ENCODE measurements at regions not wholly inside any gene's neighbourhood (a gene's known extent, or its start where the extent isn't known, plus 50 kb on each side); places are given as distances from the start of the nearest gene placed in this dataset.

- DNase-seq (ENCODE audit: low read depth) = no peak
Measured at GRCh38 chr2:12795851-12796250, 79.1 kb downstream of the TRIB2 start.

- no peak for DNase-seq (ENCODE audit: low read depth)
Measured at GRCh38 chr2:12796657-12797056, 79.9 kb downstream of the TRIB2 start.

DNA sequence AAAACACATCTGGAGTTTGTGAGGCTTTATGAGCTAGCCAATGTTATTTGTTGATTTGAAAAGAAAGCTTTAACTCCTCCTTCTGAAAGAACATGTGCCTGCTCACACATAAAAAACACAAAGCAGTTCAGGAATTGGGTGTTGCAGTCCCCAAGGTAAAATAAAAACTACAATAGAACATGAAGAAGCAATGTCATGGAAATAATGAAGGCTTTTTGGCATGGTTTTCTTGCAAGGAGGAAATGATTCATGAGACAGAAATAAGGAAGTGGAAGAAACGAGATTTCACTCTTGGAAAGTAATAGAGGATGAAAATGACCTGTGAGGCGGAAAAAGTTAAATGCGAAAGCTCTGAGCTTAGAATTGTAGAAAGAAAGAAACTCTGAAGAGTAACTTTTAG, 81.1 kb downstream of the TRIB2 start:
- no peak for DNase-seq (ENCODE audit: low read depth)

GRCh38 chr2:12803607-12804006, 86.9 kb downstream of the TRIB2 start:
- DNase-seq (ENCODE audit: low read depth) = no peak

DNA sequence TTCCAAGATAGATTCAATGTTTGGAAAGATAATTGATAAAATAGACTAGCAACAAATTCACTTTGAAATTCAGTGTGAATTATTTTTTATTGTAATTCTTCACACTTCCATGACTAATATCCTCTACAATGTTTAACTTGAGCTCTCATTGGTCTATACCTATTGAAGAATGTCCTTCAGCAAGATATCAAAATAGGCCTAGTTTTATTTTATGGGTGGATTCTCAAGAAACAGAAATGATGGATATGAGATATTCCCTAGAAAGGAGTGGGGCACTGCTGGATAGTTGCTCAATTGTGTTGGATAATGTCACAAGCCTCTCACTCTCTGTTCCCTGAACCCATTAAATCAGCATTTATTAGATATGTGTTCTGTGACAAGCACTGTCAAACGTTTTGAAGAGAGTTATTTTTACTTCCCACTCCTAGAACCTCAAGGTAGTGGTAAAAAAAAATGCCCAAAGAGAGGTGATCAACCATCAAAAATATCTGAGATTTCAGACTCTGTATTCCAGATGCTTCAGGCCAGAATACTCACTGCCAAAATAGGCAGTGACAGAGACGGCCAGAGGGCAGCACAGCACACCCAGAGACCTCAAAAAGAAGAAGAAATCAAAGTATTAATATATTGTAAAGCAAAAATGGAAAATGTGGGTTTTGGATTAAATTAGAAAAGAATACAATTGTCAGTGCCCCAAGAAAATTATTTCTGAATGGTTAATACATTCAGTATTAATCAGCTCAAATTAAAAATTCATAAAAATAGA, 87.5 kb downstream of the TRIB2 start:
- no peak for DNase-seq (ENCODE audit: low read depth)

DNA sequence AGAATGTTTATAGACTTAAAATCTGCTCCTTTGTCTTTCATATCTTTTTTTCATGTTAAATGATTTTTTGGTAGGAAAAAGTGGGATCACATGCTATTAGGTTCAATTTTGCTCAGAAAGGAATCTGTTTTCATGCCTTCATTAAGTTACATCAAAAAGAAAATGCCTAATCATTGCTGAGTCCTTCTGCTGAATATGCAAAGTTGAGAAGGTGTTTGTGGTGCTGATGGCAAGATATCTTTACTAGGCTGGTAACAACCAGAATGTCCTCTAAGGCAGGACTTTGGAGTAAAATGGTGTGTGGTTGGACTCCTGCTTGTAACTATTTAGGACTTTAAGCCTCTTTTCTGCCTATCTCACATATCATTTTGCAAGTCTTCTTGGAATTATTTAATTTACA, 88.3 kb downstream of the TRIB2 start:
- DNase-seq (ENCODE audit: low read depth) = no peak

GRCh38 chr2:12806549-12807242, 90.0 kb downstream of the TRIB2 start:
- no peak for DNase-seq (ENCODE audit: low read depth)

DNA sequence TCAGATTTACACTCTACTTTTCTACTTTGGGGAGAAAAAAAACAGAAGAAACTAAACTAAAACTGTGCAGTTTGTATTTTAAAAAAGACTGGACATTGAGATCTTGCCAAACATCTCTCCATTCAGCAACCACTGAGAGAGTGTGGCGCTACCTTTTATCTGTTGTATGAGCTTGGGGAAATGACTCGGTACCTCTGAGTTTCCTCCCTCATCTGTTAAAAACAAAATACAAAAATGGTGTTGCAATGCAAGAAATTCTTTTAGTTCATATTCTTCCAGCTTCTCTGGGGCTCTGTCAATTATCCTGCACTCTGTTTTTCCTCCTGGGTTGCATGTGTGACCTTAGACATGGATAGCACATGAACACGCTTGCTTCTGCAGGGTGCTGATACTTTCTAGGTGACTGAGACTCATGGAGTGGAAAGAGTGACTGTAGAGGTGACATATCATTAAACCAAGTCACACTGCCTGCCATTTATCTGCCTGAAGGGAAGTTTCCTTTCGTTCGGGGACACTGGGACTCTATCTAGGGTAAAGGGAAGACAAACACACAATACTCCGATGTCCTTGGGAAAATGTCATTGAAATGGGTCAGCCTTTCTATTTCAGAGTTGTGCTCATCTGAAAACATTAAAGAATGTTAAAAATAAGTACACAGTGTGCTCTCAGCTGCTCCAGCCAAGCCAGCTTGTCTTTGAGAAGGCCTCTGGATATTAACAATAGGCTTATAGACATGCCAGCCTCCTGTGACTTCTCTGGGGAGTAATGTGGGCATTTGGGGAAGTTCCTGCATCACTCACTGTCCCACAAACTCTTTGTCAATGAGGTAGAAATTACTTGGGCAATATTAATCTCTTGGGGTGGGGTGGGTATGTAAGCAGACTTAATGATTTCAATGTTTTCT, 91.4 kb downstream of the TRIB2 start:
- DNase-seq (ENCODE audit: low read depth) = no peak

DNA sequence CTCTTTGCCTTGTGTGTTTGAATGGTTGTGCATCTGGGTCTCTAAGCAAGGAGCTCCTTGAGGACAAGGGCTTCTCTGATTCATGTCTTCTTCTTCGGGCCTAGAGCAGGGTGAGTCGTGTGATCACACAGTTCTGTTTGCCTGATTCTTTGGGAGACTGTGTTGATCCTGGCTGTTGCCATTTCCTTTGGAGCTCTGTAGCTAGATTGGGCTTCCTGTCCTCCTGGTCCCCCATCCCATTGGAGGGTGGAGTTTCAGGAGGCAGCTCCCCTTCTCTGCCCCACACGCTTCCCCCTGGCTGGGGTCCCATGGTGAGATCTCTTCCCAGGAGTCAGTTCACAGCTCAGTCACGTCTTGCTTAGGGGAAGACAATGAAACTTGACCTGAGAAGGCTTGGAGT, 92.8 kb downstream of the TRIB2 start:
- no peak for DNase-seq (ENCODE audit: low read depth)

DNA sequence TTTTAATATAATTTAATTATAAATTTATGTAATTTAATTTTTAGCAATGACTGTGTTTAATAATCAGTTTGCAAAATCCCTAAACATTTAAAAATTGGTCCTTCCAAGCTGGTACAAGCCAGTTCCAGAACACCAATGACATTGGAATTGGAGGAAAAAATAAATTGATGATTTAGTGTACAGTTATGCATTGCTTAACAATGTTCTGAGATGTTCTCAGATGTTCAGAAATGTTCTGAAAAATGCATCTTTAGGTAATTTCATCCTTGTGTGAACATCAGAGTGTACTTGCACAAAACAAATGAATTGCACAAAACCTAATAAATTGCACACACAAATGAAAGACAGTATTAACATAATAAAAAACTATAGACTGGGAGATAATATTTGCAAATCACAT, 95.2 kb downstream of the TRIB2 start:
- DNase-seq (ENCODE audit: low read depth) = no peak

- DNase-seq (ENCODE audit: low read depth) = no peak
Measured at GRCh38 chr2:12813166-12813565, 96.4 kb downstream of the TRIB2 start.

DNA sequence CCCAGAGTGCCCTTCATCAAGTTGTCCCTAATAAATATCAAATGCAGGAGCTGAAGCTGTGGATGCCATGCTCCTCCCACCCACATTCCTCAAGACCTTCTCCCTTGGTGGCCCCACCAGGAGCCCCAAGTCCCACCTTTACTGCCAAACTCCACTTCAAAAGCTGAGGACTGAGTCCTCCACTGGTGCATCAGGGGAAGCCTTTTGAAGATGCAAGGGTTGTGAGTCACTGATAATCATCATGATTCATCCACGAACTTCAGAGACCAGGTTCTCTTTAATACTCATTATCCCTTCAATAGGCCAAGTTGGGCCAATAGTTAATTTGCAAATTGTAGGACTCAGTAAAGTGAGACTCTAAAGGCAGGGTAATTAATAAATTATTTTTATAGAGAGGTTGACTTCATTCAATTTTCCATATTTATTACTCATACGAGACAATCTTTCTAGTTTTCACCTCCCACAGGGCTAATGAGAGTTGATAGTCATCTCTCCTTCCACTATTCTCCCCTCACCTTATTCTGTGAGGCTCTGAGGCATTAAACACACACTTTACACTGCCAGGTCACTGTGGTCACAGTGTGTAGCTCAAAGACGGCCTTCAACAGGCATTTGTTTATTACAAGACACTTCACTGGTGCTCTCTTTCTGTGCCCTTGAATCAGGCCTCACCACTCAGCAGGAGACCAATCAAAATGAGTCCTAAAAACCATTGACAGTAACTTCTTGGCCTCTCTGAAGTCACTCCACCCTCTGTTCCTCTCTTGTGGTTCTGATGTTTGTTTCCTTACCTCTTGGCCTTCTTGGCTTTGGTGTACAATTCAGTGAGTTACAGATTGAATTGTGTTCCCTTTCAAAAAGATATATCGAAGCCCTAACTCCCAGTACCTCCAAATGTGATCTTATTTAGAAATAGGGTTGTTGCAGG, 99.9 kb downstream of the TRIB2 start:
- no peak for DNase-seq (ENCODE audit: low read depth)

DNA sequence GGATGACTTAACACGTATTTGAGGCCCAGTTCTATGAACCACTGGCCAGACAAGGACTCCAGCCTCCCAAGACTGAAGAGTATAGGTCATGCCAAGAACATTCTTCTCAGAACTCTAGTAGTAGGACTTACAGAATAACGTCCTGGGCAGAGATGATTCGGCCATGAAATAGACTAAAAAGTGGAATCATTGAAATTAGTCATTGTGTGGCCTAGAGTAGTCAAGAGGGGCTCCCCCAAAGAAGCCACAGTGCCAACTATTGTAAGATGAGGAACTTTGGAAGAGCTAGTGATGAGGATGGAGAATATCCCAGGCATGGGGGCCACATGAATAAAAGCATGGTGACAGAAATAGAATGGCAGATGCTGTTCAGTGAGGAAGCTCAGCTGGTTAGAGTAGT, 101.1 kb downstream of the TRIB2 start:
- no peak for DNase-seq (ENCODE audit: low read depth)

DNA sequence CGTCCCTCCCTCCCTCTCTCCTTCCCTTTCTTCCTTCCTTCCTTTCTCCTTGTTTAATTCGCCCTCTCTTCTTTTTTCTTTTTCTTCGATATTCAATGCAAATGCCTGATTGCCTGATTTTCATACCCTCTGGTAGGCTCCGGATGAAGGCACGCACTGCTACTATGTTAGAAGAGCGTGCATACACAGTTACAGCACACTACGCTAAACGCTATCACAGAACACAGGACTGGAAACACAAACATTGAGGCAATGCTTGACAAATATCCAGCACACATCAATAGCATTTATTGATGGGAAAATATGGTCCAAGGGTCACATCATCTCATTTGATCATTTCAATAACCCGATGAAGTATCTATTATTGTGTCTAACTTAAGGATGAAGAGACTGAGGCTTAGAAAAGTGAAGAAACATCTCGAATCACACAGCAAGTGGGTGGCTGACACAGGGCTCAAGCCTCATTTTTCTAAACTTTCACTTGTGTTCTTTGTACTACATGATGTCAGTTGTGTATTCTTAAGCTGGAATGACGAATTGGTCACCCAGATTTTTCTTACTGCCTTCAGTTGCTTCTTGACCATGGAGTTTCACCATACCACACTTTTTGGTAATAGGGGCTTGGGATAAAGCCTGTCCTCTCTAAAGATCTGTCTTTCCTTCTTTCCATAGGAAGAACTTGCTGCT, 101.8 kb downstream of the TRIB2 start:
- DNase-seq (ENCODE audit: low read depth) = no peak

DNA sequence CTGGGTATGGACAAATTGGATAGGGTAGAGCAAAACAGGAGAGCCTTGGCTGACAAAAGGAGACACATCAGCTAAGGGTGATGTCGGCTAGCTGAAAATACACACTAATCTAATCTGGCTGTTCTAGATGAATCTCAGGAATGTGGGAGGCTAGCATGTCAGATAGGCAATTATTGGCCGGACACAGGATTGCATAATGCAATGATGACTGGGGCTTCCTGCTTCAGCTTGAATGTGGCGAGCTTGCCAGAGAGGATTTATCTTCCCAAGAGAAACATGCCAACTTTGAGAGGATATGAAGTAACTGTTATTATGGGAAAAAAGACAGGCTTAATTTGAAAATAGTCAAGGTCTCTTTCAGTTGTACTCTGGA, 102.4 kb downstream of the TRIB2 start:
- DNase-seq (ENCODE audit: low read depth) = no peak

DNA sequence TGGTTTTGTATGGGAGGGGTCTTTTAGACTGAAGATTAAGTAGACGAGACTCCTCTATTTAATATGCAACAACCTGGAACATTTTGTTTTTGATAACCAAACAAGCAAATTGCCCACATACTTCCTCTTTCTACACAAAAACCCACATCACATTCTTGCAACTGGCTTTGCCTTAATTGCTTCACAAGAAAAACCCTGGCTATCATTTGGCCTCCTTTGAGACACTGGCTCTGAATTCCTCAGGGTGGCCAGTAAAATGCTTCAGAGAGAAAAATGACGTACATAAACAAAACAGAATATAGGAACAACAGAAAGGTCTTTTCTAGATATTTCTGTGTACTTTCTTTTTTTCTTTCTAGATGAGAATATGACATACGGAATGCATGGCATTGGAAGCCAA, 103.0 kb downstream of the TRIB2 start:
- no peak for DNase-seq (ENCODE audit: low read depth)

DNA sequence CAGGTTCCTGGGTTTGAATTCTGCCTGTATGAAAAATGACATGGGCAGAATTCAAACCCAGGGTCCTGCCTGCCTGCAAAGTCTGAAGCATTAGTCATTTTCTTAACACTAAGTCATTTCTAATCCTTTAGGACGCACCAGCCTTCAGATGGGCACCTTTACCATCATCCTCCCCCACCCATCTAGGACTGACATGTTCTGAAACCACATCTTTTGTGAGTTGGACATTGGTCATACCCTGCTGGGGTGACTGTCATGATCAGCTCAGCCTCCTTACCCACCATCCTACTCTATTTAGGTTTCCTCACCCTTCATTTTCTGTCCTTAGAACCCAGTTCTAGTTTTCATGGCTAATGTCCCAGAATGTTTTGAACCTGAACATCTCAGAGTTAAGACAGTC, 104.9 kb downstream of the TRIB2 start:
- no peak for DNase-seq (ENCODE audit: low read depth)

GRCh38 chr2:12824351-12824777, 107.6 kb downstream of the TRIB2 start:
- DNase-seq (ENCODE audit: low read depth) = no peak

DNA sequence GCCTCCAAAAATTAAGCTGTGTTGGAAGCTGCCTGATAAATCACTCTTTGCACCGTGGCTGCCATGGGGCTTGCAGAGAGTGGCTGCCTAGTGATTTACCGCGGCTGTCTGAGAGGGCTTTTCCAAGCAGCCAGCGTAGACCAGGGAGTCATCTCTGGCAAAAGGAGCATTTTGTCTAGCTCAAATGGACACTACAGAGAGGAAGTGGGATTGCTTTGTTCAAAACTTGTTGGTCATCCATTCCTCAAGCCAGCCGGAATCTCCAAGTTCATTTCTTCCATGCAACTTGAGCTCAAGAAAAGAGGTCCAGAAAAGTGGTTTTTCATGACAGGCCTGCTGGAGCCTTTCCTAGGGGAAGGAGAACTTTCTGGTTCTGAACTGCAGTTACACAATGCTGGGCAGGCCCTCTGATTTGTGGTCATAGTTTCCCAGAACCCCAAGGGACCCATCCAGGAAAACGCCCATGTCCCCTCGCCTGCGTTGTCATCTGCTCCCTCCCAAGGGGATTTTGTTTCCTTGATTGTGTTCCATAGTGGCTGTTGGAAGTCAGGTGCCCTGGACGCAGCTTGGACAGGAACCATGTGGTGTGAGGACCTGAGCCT, 108.1 kb downstream of the TRIB2 start:
- DNase-seq (ENCODE audit: low read depth) = no peak

- no peak for DNase-seq (ENCODE audit: low read depth)
Measured at GRCh38 chr2:12826781-12827180, 110.0 kb downstream of the TRIB2 start.

DNA sequence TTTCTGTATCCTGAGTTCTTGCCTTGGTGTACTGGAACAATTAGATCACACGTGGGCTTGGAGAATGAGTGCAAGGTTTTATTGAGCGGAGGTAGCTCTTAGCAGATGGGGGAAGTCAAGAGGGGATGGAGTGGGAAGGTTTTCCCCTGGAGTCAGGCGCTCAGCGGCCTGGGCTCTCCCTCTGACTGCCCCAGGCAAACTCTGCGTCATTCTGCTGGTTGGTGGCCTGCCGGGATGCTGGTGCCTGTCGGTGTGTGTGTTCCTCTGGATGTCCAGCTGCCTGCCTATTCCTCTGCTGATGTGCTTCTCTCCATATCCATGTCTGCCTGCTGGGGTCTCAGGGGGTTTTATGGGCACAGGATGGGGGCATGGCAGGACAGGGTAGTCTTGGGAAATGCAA, 111.0 kb downstream of the TRIB2 start:
- DNase-seq (ENCODE audit: low read depth) = no peak
